H1 (cell line): ENCODE measurements at regions not wholly inside any gene's neighbourhood (a gene's known extent, or its start where the extent isn't known, plus 50 kb on each side); places are given as distances from the start of the nearest gene placed in this dataset.

Source experiments
- SP4 ChIP-seq: IDR thresholded peaks from 2 replicates; pipeline ENCODE4 v1.6.1; 2012; ENCODE audit warnings: low read length, inconsistent platforms

DNA sequence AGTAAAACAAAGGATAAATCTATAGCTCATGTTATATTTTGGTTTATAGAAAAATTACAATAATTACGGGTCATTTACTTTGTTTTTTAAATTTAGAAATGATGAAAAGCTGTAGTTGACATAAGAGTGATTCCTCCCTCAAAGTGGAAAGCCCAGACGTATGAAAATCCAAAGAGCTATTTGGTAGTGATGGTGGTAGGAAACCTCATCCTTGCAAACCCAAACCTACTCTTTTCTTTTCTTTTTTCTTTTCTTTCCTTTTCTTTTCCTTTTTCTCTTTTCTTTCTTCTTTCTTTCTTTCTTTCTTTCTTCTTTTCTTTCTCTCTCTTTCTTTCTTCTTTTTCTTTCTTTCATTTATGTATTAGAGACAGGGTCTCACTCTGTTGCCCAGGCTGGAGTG is 190.3 kb upstream of the RASSF8 start (continued):
- TF ChIP-seq SP4: no peak
